GM08714 (cell line): ENCODE measurements at regions not wholly inside any gene's neighbourhood (a gene's known extent, or its start where the extent isn't known, plus 50 kb on each side); places are given as distances from the start of the nearest gene placed in this dataset.
"Not testable (repeated sequence)": the region's sequence is repeated elsewhere in the genome, so short reads cannot be mapped to it uniquely, and the experiment has no call there.

ENCODE experiments used
- H3K4me3 ChIP-seq: fragments of 200-500 bp; sonication (Bioruptor generic); 2 replicates; pipeline ENCODE4 v1.5.1; 2014; ENCODE audit warnings: mild to moderate bottlenecking, low read length, inconsistent platforms
- ZNF274 ChIP-seq: IDR thresholded peaks from 2 replicates; pipeline ENCODE4 v1.6.1; 2012; ENCODE audit warnings: mild to moderate bottlenecking, low read depth, low read length

- H3K4me3 ChIP-seq = no peak overlapping the region
- no peak for TF ChIP-seq ZNF274
Observed at GRCh38 chr18:38801640-38802039, 1236.0 kb upstream of the CELF4 start.

- no peak overlapping the region for H3K4me3 ChIP-seq
- no peak for TF ChIP-seq ZNF274
Observed at GRCh38 chr18:38796762-38797161, 1231.2 kb upstream of the CELF4 start.

GRCh38 chr18:38792731-38793130 lies 1227.1 kb upstream of the CELF4 start:
- no peak for TF ChIP-seq ZNF274
- H3K4me3 ChIP-seq = no peak overlapping the region

- no peak overlapping the region for H3K4me3 ChIP-seq
- no peak for TF ChIP-seq ZNF274
Observed at GRCh38 chr18:38790786-38791185, 1225.2 kb upstream of the CELF4 start.

- no peak for TF ChIP-seq ZNF274
- no peak overlapping the region for H3K4me3 ChIP-seq
Observed at GRCh38 chr18:38790303-38790702, 1224.7 kb upstream of the CELF4 start.

GRCh38 chr18:38789141-38789540 lies 1223.5 kb upstream of the CELF4 start:
- H3K4me3 ChIP-seq = no peak overlapping the region
- TF ChIP-seq ZNF274 = no peak

GRCh38 chr18:38786906-38787305 lies 1221.3 kb upstream of the CELF4 start:
- H3K4me3 ChIP-seq = no peak overlapping the region
- no peak for TF ChIP-seq ZNF274

GRCh38 chr18:38771620-38772019 lies 1206.0 kb upstream of the CELF4 start:
- H3K4me3 ChIP-seq = not testable (repeated sequence)

GRCh38 chr18:38768504-38768903 lies 1202.9 kb upstream of the CELF4 start:
- no peak overlapping the region for H3K4me3 ChIP-seq
- TF ChIP-seq ZNF274 = no peak

GRCh38 chr18:38759457-38759856 lies 1193.9 kb upstream of the CELF4 start:
- no peak overlapping the region for H3K4me3 ChIP-seq
- no peak for TF ChIP-seq ZNF274

GRCh38 chr18:38756436-38756835 lies 1190.8 kb upstream of the CELF4 start:
- no peak for TF ChIP-seq ZNF274
- H3K4me3 ChIP-seq = no peak overlapping the region

GRCh38 chr18:38752430-38752829 lies 1186.8 kb upstream of the CELF4 start:
- no peak for TF ChIP-seq ZNF274
- no peak overlapping the region for H3K4me3 ChIP-seq

- H3K4me3 ChIP-seq = no peak overlapping the region
- no peak for TF ChIP-seq ZNF274
Observed at GRCh38 chr18:38751898-38752297, 1186.3 kb upstream of the CELF4 start.

- no peak overlapping the region for H3K4me3 ChIP-seq
- no peak for TF ChIP-seq ZNF274
Observed at GRCh38 chr18:38751211-38751610, 1185.6 kb upstream of the CELF4 start.

GRCh38 chr18:38750751-38751150 lies 1185.2 kb upstream of the CELF4 start:
- H3K4me3 ChIP-seq = no peak overlapping the region
- no peak for TF ChIP-seq ZNF274

GRCh38 chr18:38747153-38747552 lies 1181.6 kb upstream of the CELF4 start:
- TF ChIP-seq ZNF274 = no peak
- no peak overlapping the region for H3K4me3 ChIP-seq

- not testable (repeated sequence) for H3K4me3 ChIP-seq
Observed at GRCh38 chr18:38720181-38720580, 1154.6 kb upstream of the CELF4 start.
